Fibroblast of mammary gland (primary cell): ENCODE measurements at regions not wholly inside any gene's neighbourhood (a gene's known extent, or its start where the extent isn't known, plus 50 kb on each side); places are given as distances from the start of the nearest gene placed in this dataset.

Experiments used
- DNase-seq: peaks from one replicate; pipeline ENCODE4 v3.0.0-alpha.2; 2010; ENCODE audit warnings: low read depth
- H3K4me3 ChIP-seq: 2 replicates; pipeline ENCODE4 v1.5.1; 2011; ENCODE audit warnings: low read depth, mild to moderate bottlenecking, low read length, moderate library complexity; ENCODE audit not compliant: control insufficient read depth
- TF ChIP-seq, protein P1 (sequence below): conservative IDR thresholded peaks from 2 replicates; pipeline ENCODE4 v1.5.1; 2011; ENCODE audit warnings: low read depth, low read length, inconsistent platforms; ENCODE audit not compliant: control insufficient read depth, insufficient read depth

DNA sequence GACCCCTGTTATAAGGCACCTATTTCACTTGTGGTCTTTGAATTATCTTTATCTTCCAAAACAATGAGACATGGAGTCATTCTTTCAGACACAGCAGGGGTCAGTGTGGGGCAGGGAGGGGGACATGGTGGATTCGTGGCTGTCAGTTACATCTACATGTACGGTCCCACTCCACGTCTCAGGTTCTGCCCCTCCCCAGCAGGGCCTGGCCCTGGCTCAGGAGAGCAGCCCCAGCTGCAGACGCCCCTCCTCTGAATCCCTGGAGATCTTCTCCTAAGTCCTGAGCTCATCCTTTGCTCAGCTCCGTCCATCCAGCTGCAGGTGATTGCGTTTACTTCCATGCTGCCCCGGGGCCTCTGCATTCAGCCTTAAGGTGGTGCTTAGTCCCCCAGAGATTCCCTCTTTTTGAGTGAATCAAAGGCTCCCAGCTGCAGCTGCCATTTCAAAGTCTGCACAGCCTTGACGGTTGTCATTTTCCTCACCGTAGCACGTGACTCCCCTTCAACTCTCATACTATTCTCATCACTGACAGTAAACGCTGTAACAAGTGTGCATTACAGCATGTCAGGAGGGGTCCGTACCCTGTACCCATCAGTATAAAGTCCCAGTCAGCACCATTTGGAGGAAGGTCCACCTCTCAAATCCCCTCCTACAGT is 113.4 kb upstream of the TCERG1L start:
- no peak for DNase-seq
- no peak overlapping the region for H3K4me3 ChIP-seq
- TF ChIP-seq, protein P1, sequence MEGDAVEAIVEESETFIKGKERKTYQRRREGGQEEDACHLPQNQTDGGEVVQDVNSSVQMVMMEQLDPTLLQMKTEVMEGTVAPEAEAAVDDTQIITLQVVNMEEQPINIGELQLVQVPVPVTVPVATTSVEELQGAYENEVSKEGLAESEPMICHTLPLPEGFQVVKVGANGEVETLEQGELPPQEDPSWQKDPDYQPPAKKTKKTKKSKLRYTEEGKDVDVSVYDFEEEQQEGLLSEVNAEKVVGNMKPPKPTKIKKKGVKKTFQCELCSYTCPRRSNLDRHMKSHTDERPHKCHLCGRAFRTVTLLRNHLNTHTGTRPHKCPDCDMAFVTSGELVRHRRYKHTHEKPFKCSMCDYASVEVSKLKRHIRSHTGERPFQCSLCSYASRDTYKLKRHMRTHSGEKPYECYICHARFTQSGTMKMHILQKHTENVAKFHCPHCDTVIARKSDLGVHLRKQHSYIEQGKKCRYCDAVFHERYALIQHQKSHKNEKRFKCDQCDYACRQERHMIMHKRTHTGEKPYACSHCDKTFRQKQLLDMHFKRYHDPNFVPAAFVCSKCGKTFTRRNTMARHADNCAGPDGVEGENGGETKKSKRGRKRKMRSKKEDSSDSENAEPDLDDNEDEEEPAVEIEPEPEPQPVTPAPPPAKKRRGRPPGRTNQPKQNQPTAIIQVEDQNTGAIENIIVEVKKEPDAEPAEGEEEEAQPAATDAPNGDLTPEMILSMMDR: no peak

- no peak overlapping the region for H3K4me3 ChIP-seq
- TF ChIP-seq, protein P1: no peak
- no peak for DNase-seq
These were observed 114.4 kb upstream of the TCERG1L start for GRCh38 chr10:131425752-131426533.

DNA sequence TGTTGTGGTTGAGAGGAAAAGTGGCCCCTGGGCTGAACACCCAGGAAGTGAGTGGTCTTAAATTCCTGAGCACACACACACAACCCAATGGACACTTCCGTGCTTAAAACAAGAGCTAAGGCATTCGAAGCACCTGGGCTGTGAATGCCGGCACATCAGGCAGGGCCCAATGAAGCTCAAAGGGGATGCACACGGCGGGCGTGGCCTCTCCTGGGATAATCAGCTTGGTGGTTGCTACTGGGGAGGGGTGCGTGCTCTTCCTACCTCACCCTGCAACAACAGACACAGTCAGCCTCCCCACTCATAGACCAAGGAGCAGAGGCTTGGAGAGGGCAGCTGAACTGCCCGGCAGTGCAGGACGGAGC is 115.0 kb upstream of the TCERG1L start:
- no peak for DNase-seq
- H3K4me3 ChIP-seq: no peak overlapping the region
- TF ChIP-seq, protein P1: no peak

- TF ChIP-seq, protein P1: no peak
- DNase-seq: no peak
These were observed 115.8 kb upstream of the TCERG1L start for GRCh38 chr10:131427281-131427680.

DNA sequence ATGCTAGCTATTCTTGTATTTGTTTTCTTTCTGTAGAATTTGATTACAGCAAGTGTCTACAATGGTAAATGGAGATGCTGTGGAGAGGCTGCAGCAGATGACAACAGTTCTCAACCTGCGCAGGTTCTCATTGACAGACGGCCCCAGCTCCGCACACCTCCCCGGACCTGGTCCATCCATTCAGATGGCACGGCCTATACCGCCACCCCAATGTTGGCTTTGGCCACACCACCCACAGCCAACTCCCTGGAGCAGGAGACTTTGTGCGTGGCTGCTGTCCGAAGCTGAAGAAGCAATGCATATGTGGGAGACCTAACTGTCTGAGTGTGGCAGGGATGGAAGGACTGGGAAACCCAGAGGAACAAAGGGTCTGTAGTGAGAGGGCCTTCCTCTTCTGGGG is 116.4 kb upstream of the TCERG1L start:
- TF ChIP-seq, protein P1: no peak
- H3K4me3 ChIP-seq: no peak overlapping the region
- no peak for DNase-seq

More at GRCh38 chr10:131427281-131427680, 115.8 kb upstream of the TCERG1L start:
- H3K4me3 ChIP-seq: no peak overlapping the region

DNA sequence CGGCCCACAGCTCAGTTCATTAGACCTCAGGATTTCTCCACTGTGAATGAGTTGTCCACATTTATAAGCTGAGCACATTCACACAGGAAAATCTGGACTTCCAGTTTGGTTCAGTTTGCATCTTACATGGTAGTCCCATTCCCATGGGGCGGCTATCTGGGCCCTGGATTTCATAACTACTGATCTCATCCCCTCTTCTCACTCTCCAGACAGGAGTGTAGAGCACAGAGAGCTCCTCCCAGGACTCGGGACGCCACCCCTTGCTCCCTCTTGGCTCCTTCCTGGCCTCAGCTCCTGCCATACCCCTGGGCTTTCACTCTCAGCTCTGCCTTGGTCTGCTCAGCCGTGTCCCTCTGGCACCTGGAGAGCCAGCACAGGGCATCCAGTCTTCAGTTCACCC is 117.6 kb upstream of the TCERG1L start:
- H3K4me3 ChIP-seq: no peak overlapping the region
- no peak for DNase-seq
- TF ChIP-seq, protein P1: no peak

- no peak overlapping the region for H3K4me3 ChIP-seq
- TF ChIP-seq, protein P1: no peak
- DNase-seq: no peak
These were observed 118.4 kb upstream of the TCERG1L start for GRCh38 chr10:131429942-131430341.
